ENCODE measurements at regions not wholly inside any gene's neighbourhood (a gene's known extent, or its start where the extent isn't known, plus 50 kb on each side); places are given as distances from the start of the nearest gene placed in this dataset.

DNA sequence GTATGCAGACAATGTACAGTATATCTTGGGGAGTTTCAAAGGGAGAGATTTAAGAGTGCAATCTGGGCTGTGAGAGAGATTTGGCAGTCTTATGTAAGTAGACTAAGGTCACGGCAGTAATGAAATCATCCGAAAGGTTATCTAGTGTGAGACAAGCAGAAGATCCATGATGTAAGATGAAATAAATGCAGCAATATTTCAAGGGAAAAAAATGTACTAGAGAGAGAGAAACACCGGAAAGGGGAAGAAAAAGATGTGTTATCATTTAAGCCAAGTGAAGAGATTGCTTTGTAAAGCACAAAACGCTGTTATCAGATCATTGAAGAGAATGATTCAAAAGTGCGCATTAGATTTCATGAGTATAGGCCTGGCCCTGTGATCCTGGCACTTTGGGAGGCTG lies 88.4 kb upstream of the GUCY1A1 start:
- TF ChIP-seq, protein P1, sequence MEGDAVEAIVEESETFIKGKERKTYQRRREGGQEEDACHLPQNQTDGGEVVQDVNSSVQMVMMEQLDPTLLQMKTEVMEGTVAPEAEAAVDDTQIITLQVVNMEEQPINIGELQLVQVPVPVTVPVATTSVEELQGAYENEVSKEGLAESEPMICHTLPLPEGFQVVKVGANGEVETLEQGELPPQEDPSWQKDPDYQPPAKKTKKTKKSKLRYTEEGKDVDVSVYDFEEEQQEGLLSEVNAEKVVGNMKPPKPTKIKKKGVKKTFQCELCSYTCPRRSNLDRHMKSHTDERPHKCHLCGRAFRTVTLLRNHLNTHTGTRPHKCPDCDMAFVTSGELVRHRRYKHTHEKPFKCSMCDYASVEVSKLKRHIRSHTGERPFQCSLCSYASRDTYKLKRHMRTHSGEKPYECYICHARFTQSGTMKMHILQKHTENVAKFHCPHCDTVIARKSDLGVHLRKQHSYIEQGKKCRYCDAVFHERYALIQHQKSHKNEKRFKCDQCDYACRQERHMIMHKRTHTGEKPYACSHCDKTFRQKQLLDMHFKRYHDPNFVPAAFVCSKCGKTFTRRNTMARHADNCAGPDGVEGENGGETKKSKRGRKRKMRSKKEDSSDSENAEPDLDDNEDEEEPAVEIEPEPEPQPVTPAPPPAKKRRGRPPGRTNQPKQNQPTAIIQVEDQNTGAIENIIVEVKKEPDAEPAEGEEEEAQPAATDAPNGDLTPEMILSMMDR (IDR thresholded peaks at IDR 0.05; ENCODE audit: borderline replicate concordance, extremely low read depth, low read length, poor library complexity, severe bottlenecking), result no peak
- TF ChIP-seq EZH2 (IDR thresholded peaks at IDR 0.05; ENCODE audit: borderline replicate concordance, low read depth, low read length, severe bottlenecking), result no peak
